Osteocyte (in vitro differentiated cells): ENCODE measurements at regions not wholly inside any gene's neighbourhood (a gene's known extent, or its start where the extent isn't known, plus 50 kb on each side); places are given as distances from the start of the nearest gene placed in this dataset.

Experiments
- DNase-seq: peaks from one replicate; pipeline ENCODE4 v3.0.0; 2021; ENCODE audit warnings: mixed read lengths; ENCODE audit not compliant: unreplicated experiment; ENCODE audit errors: extremely low spot score
- H3K27ac Mint-ChIP-seq: one replicate; pipeline ENCODE4 v1.8.0; 2021; ENCODE audit warnings: mild to moderate bottlenecking, mixed read lengths; ENCODE audit not compliant: unreplicated experiment
- H3K27me3 Mint-ChIP-seq: one replicate; pipeline ENCODE4 v1.8.0; 2021; ENCODE audit warnings: mixed read lengths; ENCODE audit not compliant: unreplicated experiment
- H3K36me3 Mint-ChIP-seq: one replicate; pipeline ENCODE4 v1.8.0; 2021; ENCODE audit warnings: mixed read lengths; ENCODE audit not compliant: unreplicated experiment
- H3K4me1 Mint-ChIP-seq: one replicate; pipeline ENCODE4 v1.8.0; 2021; ENCODE audit warnings: mixed read lengths; ENCODE audit not compliant: unreplicated experiment
- H3K4me3 Mint-ChIP-seq: one replicate; pipeline ENCODE4 v1.8.0; 2021; ENCODE audit warnings: mild to moderate bottlenecking, moderate library complexity, mixed read lengths; ENCODE audit not compliant: unreplicated experiment
- H3K9me3 Mint-ChIP-seq: one replicate; pipeline ENCODE4 v1.8.0; 2021; ENCODE audit warnings: mixed read lengths; ENCODE audit not compliant: unreplicated experiment
- TF ChIP-seq, protein P1 (sequence below): fragments of 200-600 bp; sonication (generic); IDR thresholded peaks from 2 replicates; pipeline ENCODE4 v1.5.0; 2021; ENCODE audit warnings: antibody characterized with exemption, mild to moderate bottlenecking, moderate library complexity

GRCh38 chr14:43243168-43243567 lies 1263.9 kb downstream of the FSCB start:
- no peaks in the 10 kb centered on the region for H3K36me3 Mint-ChIP-seq
- TF ChIP-seq, protein P1, sequence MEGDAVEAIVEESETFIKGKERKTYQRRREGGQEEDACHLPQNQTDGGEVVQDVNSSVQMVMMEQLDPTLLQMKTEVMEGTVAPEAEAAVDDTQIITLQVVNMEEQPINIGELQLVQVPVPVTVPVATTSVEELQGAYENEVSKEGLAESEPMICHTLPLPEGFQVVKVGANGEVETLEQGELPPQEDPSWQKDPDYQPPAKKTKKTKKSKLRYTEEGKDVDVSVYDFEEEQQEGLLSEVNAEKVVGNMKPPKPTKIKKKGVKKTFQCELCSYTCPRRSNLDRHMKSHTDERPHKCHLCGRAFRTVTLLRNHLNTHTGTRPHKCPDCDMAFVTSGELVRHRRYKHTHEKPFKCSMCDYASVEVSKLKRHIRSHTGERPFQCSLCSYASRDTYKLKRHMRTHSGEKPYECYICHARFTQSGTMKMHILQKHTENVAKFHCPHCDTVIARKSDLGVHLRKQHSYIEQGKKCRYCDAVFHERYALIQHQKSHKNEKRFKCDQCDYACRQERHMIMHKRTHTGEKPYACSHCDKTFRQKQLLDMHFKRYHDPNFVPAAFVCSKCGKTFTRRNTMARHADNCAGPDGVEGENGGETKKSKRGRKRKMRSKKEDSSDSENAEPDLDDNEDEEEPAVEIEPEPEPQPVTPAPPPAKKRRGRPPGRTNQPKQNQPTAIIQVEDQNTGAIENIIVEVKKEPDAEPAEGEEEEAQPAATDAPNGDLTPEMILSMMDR = no peak
- no peaks in the 10 kb centered on the region for H3K4me1 Mint-ChIP-seq
- H3K27ac Mint-ChIP-seq = no peak overlapping the region
- no peak for DNase-seq
- H3K9me3 Mint-ChIP-seq = peaks cover 7% of the 10 kb centered on the region
- no peaks in the 10 kb centered on the region for H3K27me3 Mint-ChIP-seq
- H3K4me3 Mint-ChIP-seq = no peak overlapping the region

GRCh38 chr14:43232261-43232660 lies 1274.8 kb downstream of the FSCB start:
- no peak for DNase-seq
- Mint-ChIP-seq H3K27me3 (no peaks in the 10 kb centered on the region), H3K36me3 (no peaks in the 10 kb centered on the region), H3K27ac (no peak overlapping the region), H3K9me3 (peaks cover 7% of the 10 kb centered on the region), H3K4me1 (no peaks in the 10 kb centered on the region), H3K4me3 (no peak overlapping the region)
- TF ChIP-seq, protein P1 = no peak

GRCh38 chr14:43215524-43215923 lies 1291.6 kb downstream of the FSCB start:
- no peak for DNase-seq
- H3K4me3 Mint-ChIP-seq = no peak overlapping the region
- TF ChIP-seq, protein P1 = no peak
- no peaks in the 10 kb centered on the region for H3K27me3 Mint-ChIP-seq
- no peaks in the 10 kb centered on the region for H3K36me3 Mint-ChIP-seq
- no peak overlapping the region for H3K27ac Mint-ChIP-seq
- H3K4me1 Mint-ChIP-seq = no peaks in the 10 kb centered on the region
- peaks cover 3% of the 10 kb centered on the region for H3K9me3 Mint-ChIP-seq

- Mint-ChIP-seq H3K4me1 (no peaks in the 10 kb centered on the region), H3K9me3 (no peaks in the 10 kb centered on the region), H3K27ac (no peak overlapping the region), H3K36me3 (no peaks in the 10 kb centered on the region), H3K27me3 (no peaks in the 10 kb centered on the region), H3K4me3 (no peak overlapping the region)
- TF ChIP-seq, protein P1 = no peak
- DNase-seq = no peak
Measured at GRCh38 chr14:43207189-43207588, 1299.9 kb downstream of the FSCB start.

GRCh38 chr14:43204816-43205215 lies 1302.3 kb downstream of the FSCB start:
- DNase-seq = no peak
- Mint-ChIP-seq H3K27ac (no peak overlapping the region), H3K36me3 (no peaks in the 10 kb centered on the region), H3K27me3 (peaks cover 1% of the 10 kb centered on the region), H3K9me3 (no peaks in the 10 kb centered on the region), H3K4me3 (no peak overlapping the region), H3K4me1 (no peaks in the 10 kb centered on the region)
- TF ChIP-seq, protein P1 = no peak
